GM21423 (cell line): ENCODE measurements at regions not wholly inside any gene's neighbourhood (a gene's known extent, or its start where the extent isn't known, plus 50 kb on each side); places are given as distances from the start of the nearest gene placed in this dataset.
"Not testable (repeated sequence)": the region's sequence is repeated elsewhere in the genome, so short reads cannot be mapped to it uniquely, and the experiment has no call there.

ENCODE experiments used
- ATAC-seq: cut with Tn5 transposase; IDR thresholded peaks from one replicate; pipeline ENCODE4 v1.9.1; 2021; ENCODE audit warnings: mild to moderate bottlenecking, moderate library complexity; ENCODE audit not compliant: unreplicated experiment

DNA sequence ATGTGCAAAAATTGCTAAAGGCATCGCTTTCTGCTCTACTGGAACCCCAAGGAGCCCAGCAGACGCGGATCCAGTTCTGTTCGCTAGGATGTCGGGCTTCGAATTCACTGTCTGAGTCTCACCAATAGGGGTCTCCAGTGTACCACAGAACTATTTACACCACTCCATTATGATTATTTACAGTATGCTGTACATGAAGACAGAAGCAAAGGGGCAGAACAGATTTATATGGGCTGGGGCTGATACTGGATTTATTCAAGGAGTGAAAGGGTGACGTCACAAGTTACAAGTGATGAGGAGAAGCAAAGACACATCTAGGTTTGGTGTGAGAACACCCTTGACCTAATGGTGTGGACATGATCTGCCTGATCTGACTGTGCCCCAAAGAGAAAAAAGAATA lies 185.3 kb upstream of the ATP5MC3 start:
- ATAC-seq, result peak; percentile 58

- ATAC-seq, result no peak
Observed at GRCh38 chr2:175363699-175364098, 182.2 kb upstream of the ATP5MC3 start.

GRCh38 chr2:175362331-175362730 lies 180.8 kb upstream of the ATP5MC3 start:
- no peak for ATAC-seq

DNA sequence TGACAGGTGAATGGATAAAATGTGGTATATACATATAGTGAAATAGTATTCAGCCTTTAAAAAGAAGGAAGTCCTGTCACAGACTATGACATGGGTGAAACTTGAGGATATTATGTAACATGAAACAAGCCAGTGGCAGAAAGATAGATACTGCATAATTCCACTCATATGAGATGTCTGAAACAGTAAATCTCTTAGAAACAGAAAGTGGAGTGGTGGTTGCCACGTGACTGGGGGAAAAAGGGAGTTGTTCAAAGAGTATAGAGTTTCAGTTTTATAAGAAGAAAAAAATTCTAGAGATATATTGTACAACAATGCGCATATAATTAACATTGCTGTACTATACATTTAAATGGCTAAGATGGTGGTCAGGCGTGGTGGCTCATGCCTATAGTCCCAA lies 178.2 kb upstream of the ATP5MC3 start:
- no peak for ATAC-seq

DNA sequence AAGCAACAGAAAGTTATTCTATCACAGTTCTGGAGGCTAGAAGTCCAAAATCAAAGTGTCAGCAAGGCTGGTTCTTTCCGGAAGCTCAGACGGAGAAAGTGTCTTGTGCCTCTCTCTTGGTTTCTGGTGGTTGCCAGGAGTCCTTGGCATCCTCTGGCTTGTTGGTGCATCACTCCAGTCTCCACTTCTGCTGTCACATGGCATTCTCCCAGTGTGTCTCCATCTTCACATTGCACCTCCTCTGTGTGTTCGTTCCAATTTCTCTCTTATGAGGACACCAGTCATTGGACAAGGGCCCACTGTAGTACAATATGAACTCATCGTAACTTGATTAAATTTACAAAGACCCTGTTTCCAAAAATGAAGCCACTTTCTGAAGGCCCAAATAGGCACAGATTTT lies 175.4 kb upstream of the ATP5MC3 start:
- no peak for ATAC-seq

DNA sequence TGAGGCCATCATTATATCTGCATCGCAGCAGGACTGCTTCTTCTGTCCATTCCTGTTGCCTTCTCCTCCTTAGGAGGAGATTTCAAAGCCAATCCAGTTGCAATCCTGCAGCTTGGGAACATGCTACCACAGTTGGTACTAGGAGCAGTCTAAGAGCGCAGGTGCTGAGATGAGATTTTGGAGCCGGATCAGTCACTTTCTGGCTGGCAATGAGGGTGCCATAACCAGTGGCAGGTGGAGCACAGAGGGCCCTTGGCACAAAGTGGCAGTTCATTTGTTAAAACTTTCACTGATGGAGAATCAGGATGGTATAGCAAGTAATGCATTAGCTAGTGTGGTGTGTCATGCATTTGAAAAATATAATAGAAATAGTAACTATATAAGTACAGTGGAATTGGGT lies 173.7 kb upstream of the ATP5MC3 start:
- ATAC-seq, result no peak

- ATAC-seq, result no peak
Observed at GRCh38 chr2:175353275-175353674, 171.8 kb upstream of the ATP5MC3 start.

DNA sequence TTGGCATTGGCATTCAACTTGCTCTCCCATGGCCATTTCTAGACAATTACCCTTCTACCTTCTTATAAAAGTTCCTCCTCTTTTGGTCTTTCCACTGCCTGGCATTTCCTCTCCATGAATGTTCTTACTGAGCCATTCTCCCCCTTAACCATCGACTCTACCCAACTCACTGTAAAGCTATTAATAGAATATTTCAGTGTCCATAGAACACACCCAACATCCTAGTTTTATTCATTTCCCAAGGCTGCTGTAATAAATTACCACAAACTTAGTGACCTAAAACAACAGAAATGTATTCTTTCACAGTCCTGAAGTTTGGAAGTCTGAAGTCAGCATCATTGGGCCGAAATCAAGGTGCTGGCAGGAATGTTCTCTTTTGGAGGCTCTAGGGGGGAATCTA lies 170.0 kb upstream of the ATP5MC3 start:
- no peak for ATAC-seq

GRCh38 chr2:175350105-175350504 lies 168.6 kb upstream of the ATP5MC3 start:
- ATAC-seq, result no peak

- no peak for ATAC-seq
Observed at GRCh38 chr2:175342085-175342484, 160.6 kb upstream of the ATP5MC3 start.

DNA sequence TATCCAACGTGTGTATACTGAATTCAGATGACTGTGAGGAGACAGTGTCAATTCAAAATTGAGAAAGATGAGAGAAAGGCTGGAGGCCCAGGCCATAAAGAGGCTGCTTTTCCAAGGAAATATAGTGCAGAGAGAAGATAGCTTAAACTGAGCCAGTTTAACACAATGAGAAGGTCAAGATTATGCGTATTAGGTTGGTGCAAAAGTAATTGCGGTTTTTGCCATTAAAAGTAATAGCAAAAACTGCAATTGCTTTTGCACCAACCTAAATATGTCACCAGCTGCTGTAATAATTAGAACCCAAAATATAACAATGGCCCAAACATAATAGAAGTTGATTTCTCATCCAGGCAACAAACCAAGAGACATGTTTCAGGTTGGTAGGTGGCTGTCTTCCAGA lies 148.7 kb upstream of the ATP5MC3 start:
- ATAC-seq, result no peak

DNA sequence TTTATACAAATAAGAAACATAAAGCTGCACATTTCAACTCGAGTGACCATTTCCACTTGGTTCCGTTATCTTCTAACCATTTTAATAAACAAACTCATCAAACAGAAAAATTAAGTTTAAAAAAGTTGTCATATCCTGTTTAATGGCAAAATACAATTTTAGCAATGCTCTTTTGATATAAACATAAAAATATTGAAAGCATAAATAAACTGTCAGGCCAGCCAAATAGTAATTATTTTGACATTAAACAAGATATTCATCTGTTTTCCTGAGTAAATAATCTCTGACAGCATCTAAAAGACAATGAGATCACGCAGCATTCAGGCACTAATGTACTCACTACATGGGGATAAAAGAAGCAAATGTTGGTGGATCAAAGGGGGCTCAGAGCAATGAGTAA lies 145.3 kb upstream of the ATP5MC3 start:
- ATAC-seq, result no peak

DNA sequence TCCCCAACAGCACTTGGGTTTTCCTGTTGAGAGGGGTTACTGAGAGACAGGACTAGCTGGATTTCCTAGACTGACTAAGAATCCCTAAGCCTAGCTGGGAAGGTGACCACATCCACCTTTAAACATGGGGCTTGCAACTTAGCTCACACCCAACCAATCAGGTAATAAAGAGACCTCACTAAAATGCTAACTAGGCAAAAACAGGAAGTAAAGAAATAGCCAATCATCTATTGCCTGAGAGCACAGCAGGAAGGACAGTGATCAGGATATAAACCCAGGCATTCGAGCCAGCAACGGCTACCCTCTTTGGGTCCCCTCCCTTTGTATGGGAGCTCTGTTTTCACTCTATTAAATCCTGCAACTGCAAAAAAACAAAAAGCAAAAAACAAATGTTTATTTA lies 144.7 kb upstream of the ATP5MC3 start:
- ATAC-seq, result not testable (repeated sequence)

GRCh38 chr2:175323162-175323561 lies 141.7 kb upstream of the ATP5MC3 start:
- no peak for ATAC-seq

GRCh38 chr2:175318542-175318941 lies 137.0 kb upstream of the ATP5MC3 start:
- peak; percentile 82 for ATAC-seq

DNA sequence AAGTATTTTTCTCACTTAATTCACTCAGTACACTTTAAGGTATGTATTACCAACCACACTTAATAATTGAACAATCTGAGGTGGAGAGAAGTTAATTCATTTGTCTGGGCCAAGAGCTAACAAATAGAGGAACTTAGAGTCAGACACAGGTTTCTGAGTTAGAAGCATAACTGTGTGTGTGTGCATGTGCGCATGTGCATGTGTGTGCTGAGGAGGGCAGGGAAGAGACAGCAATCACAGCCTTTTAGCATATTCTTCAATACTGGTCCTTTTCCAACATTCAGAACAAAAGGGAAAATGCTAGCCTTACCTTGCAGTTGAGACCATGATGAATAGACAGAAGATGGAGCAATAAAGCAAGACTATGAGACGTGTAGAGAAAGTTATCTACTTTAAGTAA lies 136.2 kb upstream of the ATP5MC3 start:
- ATAC-seq, result no peak

- ATAC-seq, result no peak
Observed at GRCh38 chr2:175312137-175312536, 130.6 kb upstream of the ATP5MC3 start.

DNA sequence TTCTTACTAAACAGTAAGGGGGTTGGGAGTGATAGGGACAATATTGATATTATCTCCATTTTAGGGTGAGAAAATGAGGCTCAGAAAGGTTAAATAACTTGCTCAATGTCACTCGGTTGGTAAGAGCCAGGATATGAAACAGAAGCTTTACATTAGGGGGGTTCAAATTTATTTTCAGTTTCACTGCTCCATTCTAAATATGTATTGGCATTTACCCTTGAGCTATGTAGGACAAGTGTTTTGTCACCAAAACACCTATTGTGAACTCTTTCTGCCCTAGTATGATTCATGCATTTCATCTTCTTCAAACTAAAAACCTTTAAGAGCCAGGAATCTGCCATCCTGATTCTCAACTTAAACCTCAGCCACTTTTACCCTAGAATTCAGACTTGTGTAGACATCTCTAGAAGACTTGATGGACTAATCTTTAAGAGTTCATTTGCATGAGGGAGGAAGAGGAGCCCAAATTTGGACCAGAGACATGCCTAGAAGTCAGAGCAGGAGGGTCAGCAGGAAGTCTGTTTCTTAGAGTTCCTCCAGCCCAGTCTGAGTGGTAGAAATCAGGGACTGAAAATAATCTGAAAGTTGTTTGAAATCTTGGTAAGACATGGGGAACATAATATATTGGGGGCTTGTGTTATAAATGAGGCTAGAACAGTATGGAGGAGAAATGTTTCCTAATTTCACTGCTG lies 129.4 kb upstream of the ATP5MC3 start:
- ATAC-seq, result no peak

DNA sequence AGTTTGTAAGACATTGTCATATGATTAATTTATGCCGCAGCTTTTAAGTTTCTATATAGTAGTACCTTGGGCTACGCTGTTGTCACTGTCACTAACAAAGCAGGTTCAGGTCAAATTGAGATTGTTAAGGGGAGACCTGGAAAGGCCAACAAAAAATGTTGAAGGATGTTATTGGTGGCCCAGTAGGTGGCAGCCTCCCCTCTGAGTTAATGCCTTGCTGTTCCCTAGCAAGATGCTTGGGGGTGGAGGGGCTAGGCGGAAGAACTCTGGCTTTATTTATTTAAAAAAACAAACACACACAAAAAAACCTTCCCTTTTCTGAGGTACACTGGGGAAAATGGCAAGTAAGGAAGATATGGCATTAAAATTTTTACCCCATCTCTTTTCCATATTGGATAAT lies 128.3 kb upstream of the ATP5MC3 start:
- no peak for ATAC-seq

DNA sequence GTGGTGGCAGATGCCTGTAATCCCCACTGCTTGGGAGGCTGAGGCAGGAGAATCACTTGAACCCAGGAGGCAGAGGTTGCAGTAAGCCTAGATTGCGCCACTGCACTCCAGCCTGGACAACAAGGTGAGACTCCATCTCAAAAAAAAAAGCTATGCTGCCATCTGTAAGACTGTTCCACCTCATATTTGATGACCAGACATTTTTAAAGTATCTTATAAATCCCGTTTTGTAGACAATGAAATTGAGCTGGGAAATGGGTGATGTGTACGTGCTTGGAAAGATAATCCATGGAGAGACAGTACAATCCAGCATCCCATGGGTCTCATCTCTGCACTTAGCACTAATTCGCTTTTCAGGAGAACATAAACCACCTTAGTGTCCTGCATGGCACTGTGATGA lies 126.5 kb upstream of the ATP5MC3 start:
- ATAC-seq, result no peak

GRCh38 chr2:175304541-175304940 lies 123.0 kb upstream of the ATP5MC3 start:
- ATAC-seq, result no peak

DNA sequence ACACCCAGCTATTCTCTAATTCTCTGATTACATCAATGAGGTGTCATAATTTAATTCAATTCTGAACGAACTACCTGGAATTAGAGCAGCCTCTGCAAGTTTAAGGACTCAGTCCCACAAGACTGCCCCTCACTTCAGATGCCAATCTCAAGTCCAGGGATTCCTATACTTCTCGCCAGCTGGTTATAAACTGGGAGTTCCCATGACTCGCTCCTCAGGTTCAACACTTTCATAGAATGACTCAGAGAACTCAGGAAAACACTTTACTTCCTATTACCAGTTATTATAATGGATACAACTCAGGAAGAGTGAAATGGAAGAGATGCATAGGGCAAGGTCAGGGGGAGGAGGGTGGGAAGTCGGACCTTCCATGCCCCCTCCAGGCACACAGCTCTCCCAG lies 112.3 kb upstream of the ATP5MC3 start:
- ATAC-seq, result no peak

DNA sequence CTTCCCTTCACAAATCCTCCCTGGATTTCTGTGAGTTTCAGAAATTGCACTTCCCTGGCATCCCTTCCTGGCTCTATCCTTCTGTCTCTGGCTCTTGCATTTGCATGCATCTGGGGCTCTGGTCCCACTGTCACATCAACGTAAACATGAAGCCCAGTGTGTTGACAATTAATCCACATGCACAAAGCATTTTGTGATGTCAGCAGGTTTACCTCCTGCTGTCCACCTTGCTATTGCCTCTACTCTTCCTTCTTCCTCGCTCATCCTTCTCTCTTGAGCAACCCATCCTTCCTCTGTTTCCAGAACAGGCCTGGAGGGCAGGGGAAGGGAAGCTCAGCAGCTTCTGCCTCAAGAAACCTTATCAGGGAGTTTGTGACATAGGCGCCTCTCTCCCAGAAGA lies 111.7 kb upstream of the ATP5MC3 start:
- ATAC-seq, result no peak
